ENCODE measurements at regions not wholly inside any gene's neighbourhood (a gene's known extent, or its start where the extent isn't known, plus 50 kb on each side); places are given as distances from the start of the nearest gene placed in this dataset.
"Not testable (repeated sequence)": the region's sequence is repeated elsewhere in the genome, so short reads cannot be mapped to it uniquely, and the experiment has no call there.

DNA sequence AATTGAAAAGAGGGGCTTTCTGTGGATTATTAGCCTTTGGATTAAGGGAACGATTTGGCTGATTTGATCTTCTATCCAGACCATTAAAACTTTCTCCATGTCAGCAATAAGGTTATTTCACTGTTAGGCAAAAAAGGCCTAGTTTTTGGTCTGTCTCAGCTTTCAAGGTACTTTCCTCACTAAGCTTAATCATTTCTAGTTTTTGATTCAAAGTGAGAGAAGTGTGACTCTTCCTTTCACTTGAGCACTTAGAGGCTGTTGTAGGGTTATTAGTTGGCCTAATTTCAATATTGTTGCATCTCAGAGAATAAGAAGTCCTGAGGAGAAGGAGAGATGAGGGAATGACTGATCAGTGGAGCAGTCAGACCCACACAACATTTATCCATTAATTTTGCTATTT is 596.0 kb upstream of the TPK1 start:
- DNase-seq (ENCODE audit: low read depth) = no peak
- no peak overlapping the region for H3K4me3 ChIP-seq (ENCODE audit: low read depth, low read length)
- TF ChIP-seq, protein P1, sequence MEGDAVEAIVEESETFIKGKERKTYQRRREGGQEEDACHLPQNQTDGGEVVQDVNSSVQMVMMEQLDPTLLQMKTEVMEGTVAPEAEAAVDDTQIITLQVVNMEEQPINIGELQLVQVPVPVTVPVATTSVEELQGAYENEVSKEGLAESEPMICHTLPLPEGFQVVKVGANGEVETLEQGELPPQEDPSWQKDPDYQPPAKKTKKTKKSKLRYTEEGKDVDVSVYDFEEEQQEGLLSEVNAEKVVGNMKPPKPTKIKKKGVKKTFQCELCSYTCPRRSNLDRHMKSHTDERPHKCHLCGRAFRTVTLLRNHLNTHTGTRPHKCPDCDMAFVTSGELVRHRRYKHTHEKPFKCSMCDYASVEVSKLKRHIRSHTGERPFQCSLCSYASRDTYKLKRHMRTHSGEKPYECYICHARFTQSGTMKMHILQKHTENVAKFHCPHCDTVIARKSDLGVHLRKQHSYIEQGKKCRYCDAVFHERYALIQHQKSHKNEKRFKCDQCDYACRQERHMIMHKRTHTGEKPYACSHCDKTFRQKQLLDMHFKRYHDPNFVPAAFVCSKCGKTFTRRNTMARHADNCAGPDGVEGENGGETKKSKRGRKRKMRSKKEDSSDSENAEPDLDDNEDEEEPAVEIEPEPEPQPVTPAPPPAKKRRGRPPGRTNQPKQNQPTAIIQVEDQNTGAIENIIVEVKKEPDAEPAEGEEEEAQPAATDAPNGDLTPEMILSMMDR (IDR thresholded peaks at IDR 0.05; ENCODE audit: low read depth, low read length, missing control alignments) = no peak
- in situ Hi-C loops (cut with HindIII; ENCODE audit: low sequenced_read_pairs) = no loop called here

DNA sequence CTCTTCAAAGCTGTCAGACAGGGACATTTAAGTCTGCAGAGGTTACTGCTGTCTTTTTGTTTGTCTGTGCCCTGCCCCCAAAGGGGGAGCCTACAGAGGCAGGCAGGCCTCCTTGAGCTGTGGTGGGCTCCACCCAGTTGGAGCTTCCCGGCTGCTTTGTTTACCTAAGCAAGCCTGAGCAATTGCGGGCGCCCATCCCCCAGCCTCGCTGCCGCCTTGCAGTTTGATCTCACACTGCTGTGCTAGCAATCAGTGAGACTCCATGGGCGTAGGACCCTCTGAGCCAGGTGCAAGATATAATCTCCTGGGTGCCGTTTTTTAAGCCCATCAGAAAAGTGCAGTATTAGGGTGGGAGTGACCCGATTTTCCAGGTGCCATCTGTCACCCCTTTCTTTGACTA is 582.6 kb upstream of the TPK1 start:
- DNase-seq (ENCODE audit: low read depth); in situ Hi-C loops (cut with HindIII; ENCODE audit: low sequenced_read_pairs); H3K4me3 ChIP-seq (ENCODE audit: low read depth, low read length): not testable (repeated sequence)

DNA sequence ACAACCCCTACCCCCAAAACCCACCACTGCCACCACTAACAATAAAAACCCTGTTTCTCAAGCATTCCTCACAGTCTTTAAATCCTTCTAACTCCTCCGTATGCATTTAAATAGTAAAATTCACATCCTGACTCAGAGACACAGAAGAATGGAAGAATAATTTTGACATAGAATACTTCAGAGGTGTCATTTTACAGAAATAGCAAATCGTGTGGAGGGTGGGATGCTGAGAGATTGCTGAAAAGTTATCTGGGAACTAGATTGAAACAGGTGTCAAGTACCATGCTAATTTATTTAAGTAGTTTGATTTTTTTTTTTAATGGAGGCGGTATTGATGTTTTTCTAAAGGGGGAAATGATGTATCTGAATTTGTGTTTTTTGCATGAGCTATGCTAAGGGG is 575.2 kb upstream of the TPK1 start:
- in situ Hi-C loops (cut with HindIII; ENCODE audit: low sequenced_read_pairs) = no loop called here
- H3K4me3 ChIP-seq (ENCODE audit: low read depth, low read length) = no peak overlapping the region
- DNase-seq (ENCODE audit: low read depth) = no peak
- TF ChIP-seq, protein P1 (IDR thresholded peaks at IDR 0.05; ENCODE audit: low read depth, low read length, missing control alignments) = no peak

DNA sequence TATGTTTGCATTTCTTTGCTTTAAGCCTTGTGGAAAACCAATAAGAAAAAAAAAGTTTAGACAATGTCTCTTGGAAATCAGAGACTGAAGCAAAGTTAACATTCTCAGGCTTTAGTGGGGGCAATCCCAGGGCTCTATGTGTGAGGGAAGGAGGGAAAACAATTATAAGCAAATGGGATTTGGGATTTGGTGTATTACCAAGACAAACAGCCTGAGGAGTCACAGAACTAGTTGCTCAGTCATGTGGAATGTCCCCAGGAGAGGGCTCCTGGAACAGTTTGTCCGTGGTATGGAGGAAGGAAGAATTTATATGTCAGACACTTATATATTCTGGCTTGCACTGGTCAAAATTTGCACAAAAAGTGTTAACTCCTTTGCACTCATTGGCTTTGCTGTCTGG is 562.9 kb upstream of the TPK1 start:
- no peak for DNase-seq (ENCODE audit: low read depth)
- TF ChIP-seq, protein P1 (IDR thresholded peaks at IDR 0.05; ENCODE audit: low read depth, low read length, missing control alignments) = no peak
- in situ Hi-C loops (cut with HindIII; ENCODE audit: low sequenced_read_pairs) = no loop called here

DNA sequence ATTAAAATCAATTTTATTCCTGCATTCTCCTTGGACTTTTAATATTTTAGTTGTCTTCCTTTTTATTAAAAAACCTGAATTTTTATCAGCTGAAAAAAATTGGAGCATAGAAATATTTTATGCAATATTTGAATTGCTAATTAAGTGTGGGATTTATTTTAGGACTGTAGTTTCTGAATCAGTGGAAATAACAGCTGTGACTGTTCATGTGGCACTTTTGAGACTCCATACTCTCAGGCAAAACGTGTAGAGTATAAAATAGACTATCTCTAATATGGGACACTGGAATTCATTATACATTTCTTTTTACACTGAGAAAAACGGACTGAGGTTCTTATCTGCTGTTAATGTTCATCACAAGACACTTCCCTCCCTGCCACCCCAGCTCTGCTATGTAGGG is 558.3 kb upstream of the TPK1 start:
- TF ChIP-seq, protein P1 (IDR thresholded peaks at IDR 0.05; ENCODE audit: low read depth, low read length, missing control alignments) = no peak
- no peak for DNase-seq (ENCODE audit: low read depth)
- no peak overlapping the region for H3K4me3 ChIP-seq (ENCODE audit: low read depth, low read length)
- in situ Hi-C loops (cut with HindIII; ENCODE audit: low sequenced_read_pairs) = no loop called here

More for the DNA sequence above, 562.9 kb upstream of the TPK1 start:
- no peak overlapping the region for H3K4me3 ChIP-seq (ENCODE audit: low read depth, low read length)

DNA sequence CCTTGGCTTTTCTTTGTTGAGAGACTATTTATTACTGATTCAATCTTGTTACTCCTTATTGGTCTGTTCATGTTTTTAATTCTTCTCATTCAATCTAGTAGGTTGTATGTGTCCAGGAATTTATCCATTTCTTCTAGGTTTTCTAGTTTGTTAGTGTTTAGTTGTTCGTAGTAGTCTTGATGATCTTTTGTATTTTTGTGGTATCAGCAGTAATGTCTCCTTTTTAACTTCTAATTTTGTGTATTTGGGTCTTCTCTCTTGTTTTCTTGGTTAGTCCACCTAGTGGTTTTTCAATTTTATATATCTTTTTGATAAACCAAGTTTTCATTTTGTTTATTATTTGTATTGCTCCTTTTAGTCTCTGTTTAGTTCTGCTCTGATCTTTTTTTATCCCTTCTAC is 546.9 kb upstream of the TPK1 start:
- TF ChIP-seq, protein P1 (IDR thresholded peaks at IDR 0.05; ENCODE audit: low read depth, low read length, missing control alignments) = no peak
- in situ Hi-C loops (cut with HindIII; ENCODE audit: low sequenced_read_pairs) = no loop called here
- no peak overlapping the region for H3K4me3 ChIP-seq (ENCODE audit: low read depth, low read length)
- no peak for DNase-seq (ENCODE audit: low read depth)

DNA sequence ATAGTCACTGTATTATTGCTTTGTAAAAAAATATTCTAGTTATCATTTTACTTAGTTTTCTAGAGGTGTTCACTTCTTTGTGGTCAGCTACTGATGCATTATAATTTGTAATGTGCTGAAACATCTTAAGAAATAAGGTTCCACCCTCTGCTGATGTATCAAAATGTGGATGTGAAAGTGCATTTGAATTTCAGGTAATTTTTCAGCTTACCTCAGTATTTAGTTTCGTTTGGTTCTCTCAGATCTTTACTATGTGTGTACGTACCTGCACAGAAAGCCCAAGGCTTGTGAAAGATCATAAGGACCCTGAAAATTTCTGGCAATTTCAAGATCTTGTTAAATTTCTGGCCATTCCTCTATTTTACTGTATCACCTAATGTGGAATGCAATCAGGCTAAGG is 542.3 kb upstream of the TPK1 start:
- TF ChIP-seq, protein P1 (IDR thresholded peaks at IDR 0.05; ENCODE audit: low read depth, low read length, missing control alignments) = no peak
- H3K4me3 ChIP-seq (ENCODE audit: low read depth, low read length) = no peak overlapping the region
- DNase-seq (ENCODE audit: low read depth) = no peak
- in situ Hi-C loops (cut with HindIII; ENCODE audit: low sequenced_read_pairs) = no loop called here

Data from astrocyte of the cerebellum (primary cell).